Hypothalamus (tissue), 51 donors: ENCODE measurements at regions not wholly inside any gene's neighbourhood (a gene's known extent, or its start where the extent isn't known, plus 50 kb on each side); places are given as distances from the start of the nearest gene placed in this dataset.
A peak's percentile ranks its signal among the peaks of the same experiment; 100 is the strongest.

Source experiments
- DNase-seq, 51 donors: peaks; one replicate each; lab custom pipeline; 2025; lab: John Stamatoyannopoulos, UW

DNA sequence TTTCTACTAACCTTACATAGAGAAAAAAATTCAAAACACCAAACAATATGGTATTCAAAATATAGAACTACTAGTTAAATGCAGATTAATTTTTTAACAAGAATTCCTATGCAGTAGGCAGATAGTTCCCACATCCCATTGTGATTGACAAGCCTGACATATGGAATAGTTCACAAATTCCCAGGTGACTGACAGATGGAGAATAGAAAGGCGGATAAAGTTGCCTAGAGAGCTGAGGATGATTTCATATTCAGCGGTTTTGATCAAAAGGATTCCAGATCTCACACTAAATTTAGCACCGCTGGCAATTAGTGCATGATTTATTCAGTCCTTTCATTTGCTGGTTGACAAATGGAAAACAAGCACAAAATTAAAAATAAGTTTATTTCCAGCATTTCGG, 733.7 kb upstream of the POU3F3 start:
- no peak for DNase-seq

DNA sequence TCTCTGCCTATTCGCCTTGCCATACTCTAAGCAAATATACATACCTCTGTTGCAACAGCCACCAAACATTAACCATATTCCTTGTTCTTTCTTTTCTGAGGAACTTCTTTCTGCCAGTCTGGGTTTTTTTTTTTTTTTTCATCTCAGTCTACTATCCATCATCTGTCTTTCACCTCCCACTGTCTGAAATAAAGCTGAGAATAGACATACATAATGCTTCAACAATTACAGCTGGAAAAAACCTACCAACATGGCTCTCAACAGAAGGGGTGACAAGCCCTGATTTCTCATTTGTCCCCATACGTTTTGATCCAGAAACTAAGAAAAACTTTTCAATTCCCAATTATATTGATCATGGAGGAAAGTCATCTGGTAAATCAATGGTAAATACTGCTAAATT, 728.8 kb upstream of the POU3F3 start:
- no peak for DNase-seq

DNA sequence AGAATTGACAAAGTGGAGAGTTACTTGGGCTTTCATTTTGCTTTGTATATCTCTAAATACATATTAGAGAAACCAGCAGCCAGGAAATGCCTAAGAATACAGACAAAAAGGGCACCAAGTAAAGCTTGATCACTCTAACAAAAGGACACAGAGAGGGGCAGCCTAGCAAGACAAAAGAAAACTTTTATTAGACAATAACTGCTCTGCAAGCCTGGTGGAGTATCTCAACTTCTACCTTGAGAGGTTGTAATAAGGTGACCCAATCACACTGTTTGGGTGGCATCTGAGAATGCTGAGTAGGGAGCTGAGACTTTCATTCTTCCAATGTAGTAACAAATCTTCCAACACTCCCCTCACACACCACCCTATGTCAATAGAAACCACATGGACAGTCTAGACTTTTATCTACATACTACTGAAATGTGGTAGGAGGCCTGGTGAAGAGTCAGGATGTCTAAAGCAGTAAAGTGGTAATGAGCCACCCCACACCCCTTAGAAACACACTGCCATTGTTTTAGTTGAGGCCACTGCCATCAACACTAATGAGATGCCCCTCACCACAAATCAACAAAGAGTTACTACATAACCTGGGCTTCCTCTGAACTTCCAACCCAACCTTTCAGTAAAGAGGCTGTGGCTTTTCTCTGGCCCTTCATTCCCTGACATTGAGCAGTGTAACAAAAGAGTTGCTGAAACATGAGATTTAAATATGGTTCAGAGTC, 726.7 kb upstream of the POU3F3 start:
- no peak for DNase-seq

DNA sequence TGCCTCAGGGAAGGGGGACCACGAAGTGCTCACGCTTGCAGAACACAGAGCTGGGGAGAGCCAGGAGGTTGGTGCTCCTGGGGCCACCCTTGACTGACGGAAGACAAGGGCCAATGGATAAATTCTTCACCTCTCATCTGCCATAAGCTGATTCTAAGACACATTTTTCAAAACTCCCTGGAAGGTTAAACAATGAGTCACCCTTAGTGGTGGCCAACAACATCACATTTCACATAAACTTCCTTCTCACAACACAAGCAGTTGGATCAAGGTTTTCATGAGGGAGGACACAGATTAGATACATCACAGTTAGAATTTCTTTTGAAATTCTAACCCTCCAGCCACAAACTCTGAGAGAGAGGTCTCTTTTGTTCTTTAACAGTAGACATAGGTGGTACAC, 713.6 kb upstream of the POU3F3 start:
- no peak for DNase-seq

DNA sequence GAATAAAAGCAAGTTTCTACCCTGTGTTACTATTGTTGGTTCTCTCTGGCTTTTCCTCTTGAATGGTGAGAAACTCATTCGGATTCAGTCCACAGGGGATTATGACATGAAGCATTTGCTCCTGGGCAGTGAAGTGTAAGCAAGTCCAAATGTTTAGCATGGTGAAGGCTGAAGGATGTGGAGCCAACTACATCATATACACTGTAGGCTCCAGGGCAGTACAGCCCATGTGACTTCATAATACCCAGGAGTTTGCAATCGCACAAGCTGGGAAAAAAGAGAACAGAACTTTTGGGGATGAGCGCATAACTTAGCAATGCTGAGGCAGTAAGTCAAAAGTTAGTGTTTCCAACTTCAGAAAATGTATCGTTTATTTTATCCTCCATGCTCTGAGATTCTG, 695.7 kb upstream of the POU3F3 start:
- DNase-seq = no peak

DNA sequence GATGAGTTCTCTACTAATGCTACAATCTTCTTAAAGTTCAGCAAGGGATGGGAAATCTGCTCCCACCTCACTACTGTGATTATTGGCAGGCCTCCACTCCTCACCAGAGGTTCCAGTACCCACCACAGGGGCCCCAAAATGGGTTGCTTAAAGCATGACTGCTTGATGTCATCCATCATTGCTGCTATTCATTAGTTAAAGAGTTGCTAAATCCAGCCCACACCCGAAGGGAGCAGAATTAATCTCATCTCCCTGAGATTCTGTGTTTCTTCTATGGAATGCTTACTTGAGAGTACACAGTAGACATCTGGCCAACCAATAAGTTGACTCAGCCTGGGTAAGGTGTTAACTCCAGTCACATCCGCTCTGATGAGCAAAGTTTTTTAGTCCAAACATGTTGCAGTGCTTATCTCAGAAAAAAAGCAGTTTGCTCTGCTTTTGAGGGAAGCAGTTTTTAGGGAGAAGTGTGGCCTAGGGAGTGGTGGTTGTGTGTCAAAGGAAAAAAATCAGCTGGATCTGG, 690.2 kb upstream of the POU3F3 start:
- DNase-seq = peak in 1 of 51 donors; percentile 33

DNA sequence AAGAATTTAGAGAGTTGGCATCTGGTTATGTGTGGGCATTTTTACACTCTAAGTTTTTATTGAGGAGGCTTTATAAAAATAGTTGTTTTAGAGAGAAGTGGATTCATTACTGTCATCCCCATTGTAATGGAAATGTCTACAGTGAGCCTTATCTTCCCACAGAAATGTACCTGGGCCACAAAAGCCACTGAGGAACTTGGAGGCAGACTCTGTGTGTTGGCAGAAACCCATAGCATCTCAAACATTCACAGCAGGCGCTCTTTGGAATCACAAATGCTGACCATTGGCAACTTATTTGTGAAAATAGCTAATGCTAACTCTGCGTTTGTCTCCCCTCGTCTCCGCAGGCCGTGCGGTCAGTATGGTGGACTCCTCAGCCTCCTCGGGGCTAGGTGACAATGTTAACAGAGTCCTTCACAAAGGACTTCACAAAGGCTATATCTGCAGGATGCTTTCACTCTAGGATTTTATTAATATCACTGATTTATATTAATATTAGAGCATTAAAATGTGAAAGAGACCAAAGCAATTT, 689.1 kb upstream of the POU3F3 start:
- DNase-seq = no peak

DNA sequence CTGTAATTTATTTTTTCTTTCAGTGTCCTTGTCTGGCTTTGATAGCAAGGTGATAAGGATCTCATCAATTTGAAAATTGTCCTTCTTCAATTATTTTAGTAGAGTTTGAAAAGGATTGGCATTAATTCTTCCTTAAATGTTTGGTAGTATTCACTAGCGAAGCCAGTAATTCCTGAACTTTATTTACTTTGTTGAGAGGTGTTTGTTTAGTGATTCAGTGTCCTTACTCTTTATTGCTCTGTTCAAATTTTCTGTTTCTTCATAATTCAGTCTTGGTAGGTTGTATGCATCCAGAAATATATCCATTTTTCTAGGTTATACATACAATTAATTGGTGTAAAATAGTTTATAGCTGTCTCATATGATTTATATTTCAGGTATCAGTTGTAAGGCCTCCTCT, 676.7 kb upstream of the POU3F3 start:
- no peak for DNase-seq

DNA sequence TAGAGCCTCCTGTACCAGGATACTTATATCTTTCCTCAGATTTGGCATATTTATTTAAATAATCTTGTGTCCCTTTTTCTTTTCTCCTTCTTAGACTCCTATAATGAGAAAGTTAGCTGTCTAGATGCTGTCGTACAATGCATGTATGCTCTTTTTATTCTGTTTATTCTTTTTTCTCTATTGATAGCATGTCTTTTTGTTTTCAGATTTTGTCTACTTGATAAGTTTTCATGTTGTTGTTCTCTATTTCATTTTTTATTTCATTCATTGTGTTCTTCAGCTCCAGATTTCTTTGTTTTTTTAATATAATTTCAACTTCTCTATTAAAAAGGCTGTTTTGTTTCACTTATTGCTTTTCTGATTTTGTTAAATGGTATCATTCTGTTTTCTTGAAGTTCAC, 674.3 kb upstream of the POU3F3 start:
- DNase-seq = no peak

DNA sequence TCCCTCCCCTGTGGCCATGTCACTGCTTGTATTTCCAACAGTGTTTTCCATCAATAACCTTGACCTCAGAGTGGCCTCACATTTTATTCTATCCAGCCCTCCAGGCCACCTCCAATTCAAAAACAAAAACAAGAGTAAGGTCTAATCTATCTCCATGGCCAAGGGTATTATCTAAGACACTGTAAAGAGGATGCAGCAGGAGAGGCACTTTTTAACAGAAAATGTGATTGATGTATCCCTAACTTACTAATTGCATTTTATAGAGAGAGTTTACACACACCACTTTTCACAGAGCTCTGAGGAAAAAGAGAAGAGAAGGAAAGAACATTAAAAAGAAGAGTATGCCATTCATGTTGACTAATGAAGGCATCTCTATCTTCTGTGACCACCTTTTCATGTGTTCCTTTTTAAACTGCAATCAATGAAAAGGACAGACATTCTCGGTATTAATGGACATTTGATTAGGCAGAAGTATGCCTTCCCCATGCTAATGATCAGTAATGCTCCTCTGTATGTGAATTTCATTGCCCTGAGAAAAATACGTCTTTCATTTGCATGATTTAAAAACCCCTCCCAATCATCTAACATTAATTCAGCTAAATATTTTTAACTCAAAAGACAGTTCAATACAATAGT, 653.3 kb upstream of the POU3F3 start:
- no peak for DNase-seq

DNA sequence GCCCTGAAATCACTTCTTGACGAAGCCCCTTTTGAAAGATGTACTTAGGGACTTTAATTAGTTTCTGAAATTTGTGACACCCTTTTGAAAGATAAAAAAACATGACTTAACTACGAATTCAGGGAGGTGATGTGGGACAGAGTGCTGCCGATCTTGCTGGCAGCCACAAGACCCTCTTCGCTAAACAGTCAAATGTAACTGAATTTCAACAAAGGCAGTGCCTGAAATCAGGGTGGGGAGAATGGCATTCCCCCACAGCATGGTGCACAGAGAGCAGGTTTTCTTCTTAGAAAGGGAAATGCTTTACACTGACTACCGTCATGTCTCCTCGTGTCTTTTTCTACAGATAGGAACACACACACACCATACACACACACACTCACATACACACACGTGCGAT, 640.2 kb upstream of the POU3F3 start:
- no peak for DNase-seq

DNA sequence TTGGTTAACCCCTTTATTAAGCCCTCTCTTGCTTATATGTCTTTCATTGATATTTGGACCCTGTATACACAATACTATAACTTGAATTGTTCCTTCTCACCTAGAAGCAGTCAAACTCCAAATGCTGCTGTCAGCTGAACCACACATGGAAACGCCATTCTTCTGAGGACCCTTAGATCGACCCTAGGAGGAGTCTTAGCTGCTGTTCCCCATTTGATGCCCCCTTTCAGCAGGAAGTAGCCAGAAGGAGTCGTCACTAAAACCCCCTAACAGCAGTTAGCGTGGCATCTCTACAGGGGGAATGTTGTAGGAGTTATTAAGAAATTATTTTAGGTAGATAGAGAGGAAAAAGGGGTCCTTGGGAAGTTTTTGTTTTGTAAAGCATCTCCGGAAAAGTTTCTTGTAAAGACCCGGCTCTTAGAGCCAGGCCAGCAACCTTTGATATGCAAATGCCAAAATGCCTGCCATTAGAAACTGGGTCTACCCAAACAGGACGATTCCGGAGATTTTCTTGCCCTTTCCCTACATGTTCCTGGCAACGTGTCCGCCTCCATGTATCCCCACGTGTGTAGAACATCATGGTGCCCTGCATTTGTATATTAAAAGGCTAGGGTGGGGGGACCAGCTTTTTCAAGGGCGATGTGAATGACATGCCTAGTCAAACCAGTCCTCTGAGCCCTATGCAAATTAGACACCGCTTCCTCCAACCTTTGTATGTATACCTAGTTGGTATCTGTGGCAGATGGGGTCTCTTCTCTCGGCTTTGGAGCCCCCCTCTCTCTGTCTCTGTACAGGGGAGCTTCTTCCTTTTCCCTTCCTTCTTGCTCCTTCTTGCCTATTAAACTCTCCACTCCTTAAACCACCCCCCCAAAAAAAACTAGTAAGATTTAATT, 638.4 kb upstream of the POU3F3 start:
- DNase-seq = no peak

DNA sequence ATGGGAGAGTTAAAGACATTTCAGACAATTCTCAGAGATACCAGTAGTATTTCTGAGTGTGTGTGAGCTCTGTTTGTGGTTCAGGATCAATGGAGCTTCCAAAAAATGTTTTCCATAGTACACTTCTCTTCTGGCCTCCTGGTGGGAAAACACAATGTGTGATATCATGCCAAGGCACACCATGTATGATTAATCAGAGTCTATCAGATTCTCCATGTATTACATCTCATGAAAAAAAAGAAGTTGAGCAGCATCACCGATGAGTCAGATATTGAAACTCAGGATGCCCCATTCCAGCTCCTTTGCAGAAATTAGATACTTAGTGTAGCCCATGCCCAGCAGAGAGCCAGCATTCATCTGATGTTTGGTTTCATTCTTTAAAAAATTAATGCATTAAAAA, 620.3 kb upstream of the POU3F3 start:
- no peak for DNase-seq

DNA sequence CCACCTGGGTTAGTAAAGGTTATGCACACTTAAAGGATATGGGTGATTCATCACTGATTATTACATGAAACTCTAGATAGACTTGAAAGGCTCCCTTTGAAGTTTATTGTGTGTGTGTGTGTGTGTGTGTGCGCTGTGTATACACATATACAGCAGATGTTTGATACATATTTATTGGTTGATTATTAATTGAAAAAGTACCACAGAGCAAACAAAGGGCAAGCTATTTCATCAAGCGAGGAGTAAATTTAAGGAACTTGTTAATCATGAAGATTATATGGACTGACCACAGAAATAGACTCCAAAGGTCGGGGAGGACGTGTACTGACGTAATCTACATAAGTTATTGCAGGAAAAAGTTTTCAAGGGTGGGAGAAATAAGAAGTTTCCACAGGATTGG, 617.4 kb upstream of the POU3F3 start:
- no peak for DNase-seq

DNA sequence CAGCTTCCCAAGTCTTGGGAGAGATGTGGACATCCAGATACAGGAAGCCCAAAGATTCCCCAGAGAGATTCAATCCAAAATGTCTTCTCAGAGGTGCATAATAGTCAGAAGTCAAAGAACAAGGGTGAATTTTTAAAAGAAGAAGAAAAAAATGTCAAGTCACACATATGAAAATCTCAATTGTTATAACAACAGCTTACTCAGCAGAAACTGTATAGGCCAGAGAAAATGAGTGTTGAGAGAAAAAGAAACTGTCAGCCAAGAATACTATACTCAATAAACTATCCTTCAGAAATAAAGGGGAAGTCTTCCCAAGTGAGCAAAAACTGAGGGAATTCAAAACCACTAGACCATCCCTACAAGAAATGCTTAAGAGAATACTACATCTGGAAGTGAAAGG, 612.9 kb upstream of the POU3F3 start:
- no peak for DNase-seq

DNA sequence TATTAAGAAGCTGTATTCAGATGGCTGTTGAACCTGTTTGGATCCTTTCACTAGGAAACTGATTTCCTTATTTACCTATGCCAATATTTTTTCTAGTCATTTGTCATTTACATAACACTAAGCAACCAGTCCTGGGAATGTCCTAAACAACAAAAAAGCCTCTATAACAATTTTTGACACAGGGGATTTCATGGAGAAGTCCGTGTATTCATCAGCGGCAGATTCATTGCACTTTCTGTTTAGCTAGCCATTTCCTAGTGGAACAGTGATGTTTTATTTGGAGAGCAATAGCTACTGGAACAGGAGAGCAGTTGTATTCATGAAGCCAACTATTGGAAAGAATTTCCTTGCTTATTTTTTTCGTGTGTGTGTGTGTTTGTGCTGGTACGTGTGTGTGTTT, 604.3 kb upstream of the POU3F3 start:
- DNase-seq = no peak

DNA sequence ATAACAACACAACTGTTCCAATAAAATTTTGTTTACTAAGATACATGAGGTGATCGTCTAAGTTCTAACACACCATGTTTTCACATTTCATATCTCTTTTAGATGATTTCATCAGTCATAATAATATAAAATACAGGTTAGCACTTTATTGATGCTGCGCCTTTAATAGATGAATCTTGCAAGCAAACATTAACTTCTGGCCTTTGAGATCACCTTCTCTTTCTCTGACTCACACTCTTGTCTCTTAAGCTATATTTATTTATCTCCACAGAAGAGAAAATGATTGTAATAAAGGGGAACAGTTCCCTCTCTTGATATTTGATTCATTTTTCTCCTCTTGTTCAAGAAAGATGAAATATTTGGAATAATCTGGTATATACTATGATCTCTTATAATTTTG, 603.3 kb upstream of the POU3F3 start:
- DNase-seq = no peak

DNA sequence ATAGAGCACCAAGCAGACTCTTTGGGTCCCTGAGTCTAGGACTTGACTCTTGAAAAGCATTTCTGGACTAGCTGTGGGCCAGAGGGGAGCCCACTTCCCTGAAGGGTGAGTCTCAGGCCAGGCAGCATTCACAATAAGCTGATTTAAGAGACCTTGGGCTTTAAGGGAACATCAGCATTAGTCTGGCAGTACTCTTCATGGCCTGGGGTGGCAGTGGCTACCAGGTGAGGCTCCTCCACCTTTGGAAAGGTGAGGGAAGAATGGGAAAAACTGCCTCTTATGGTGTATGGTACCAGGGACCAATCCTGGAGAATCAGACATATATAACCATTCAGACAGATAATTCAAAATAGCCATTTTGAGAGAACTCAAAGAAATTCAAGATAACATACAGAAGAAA, 599.9 kb upstream of the POU3F3 start:
- no peak for DNase-seq

DNA sequence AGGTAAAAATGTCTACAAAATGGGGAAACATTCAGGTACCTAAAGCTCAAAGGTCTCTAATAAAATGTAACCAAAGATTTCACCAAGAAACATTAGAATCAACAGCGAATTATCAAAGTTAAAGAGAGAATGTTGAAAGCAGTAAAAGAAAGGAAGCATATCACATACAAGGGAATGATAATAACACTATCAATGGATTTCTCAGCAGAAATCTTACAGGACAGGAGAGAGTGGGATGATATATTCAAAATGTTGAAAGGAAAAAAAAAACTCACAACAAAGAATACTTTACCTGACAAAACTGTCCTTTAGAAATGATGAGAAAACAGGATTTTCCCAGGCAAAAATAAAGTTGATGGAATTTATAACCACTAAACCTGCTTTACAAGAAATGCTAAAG, 591.2 kb upstream of the POU3F3 start:
- no peak for DNase-seq

DNA sequence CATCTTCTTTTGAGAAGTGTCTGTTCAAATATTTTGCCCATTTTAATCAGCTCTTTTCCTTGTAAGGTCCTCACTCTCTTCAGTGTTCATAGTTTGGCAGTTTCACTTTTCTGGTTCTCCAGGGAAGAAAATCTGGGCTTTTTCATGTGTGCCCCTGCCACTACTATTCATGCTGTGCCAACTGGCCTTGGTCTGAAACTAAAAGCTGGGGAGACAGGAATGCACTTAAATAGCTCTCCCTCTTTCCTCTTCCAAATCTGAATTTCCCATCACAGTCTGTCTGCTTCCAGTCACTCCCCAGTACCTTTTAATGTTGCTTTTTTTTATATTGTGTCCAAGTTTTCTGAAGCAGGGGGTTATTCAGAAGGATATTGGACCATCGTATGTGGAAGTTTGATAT, 574.3 kb upstream of the POU3F3 start:
- DNase-seq = no peak

DNA sequence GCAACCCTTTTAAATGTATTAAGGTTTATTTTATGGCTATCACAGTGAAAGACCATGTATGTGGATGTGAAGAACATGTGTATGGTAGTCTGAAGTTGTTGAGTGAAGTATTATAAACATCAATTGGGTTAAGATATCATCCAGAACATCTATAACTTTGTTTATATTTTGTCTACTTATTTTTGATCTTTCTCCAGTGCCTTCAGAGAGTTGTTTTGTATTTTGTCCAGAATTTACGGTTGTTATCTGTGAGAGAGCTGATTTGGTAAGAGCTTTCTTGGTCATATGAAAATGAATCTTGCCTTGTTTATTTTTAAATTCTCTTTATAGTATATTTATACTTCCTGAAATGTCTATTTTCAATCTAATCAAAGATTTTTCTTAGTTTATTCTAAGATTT, 573.7 kb upstream of the POU3F3 start:
- DNase-seq = no peak
